H9 (cell line): ENCODE measurements at regions not wholly inside any gene's neighbourhood (a gene's known extent, or its start where the extent isn't known, plus 50 kb on each side); places are given as distances from the start of the nearest gene placed in this dataset.

ENCODE experiments used
- DNase-seq: peaks from one replicate; pipeline ENCODE4 v3.0.0-alpha.2; 2017
- H2AFZ ChIP-seq: one replicate; pipeline ENCODE4 v1.6.1; 2013; ENCODE audit warnings: mild to moderate bottlenecking, low read length, control low read depth, moderate library complexity
- H2AK5ac ChIP-seq: 2 replicates; pipeline ENCODE4 v1.6.1; 2013; ENCODE audit warnings: low read length, control low read depth, mixed read lengths; ENCODE audit not compliant: insufficient read length
- H2BK120ac ChIP-seq: one replicate; pipeline ENCODE4 v1.6.1; 2013; ENCODE audit warnings: low read depth, mild to moderate bottlenecking, low read length, control low read depth, inconsistent platforms; ENCODE audit not compliant: poor library complexity, severe bottlenecking
- H2BK12ac ChIP-seq: 2 replicates; pipeline ENCODE4 v1.6.1; 2013; ENCODE audit warnings: low read length, control low read depth, mixed read lengths, low read depth; ENCODE audit not compliant: insufficient read length
- H2BK15ac ChIP-seq: 2 replicates; pipeline ENCODE4 v1.6.1; 2013; ENCODE audit warnings: low read depth, low read length, control low read depth
- H2BK20ac ChIP-seq: one replicate; pipeline ENCODE4 v1.6.1; 2013; ENCODE audit warnings: low read depth, mild to moderate bottlenecking, low read length, control low read depth, inconsistent platforms; ENCODE audit not compliant: poor library complexity, severe bottlenecking
- H2BK5ac ChIP-seq: 2 replicates; pipeline ENCODE4 v1.6.1; 2013; ENCODE audit warnings: low read length, control low read depth, mixed read lengths; ENCODE audit not compliant: insufficient read length
- H3K14ac ChIP-seq: 2 replicates; pipeline ENCODE4 v1.6.1; 2013; ENCODE audit warnings: low read length, control low read depth; ENCODE audit not compliant: insufficient read depth
- H3K18ac ChIP-seq: 2 replicates; pipeline ENCODE4 v1.6.1; 2013; ENCODE audit warnings: low read depth, mild to moderate bottlenecking, mixed read lengths, low read length, control low read depth; ENCODE audit not compliant: insufficient read length
- H3K23ac ChIP-seq: 2 replicates; pipeline ENCODE4 v1.6.1; 2013; ENCODE audit warnings: low read length, control low read depth, mixed read lengths, low read depth; ENCODE audit not compliant: insufficient read length
- H3K23me2 ChIP-seq: 2 replicates; pipeline ENCODE4 v1.6.1; 2013; ENCODE audit warnings: low read depth, mild to moderate bottlenecking, mixed read lengths, low read length, control low read depth; ENCODE audit not compliant: insufficient read length, poor library complexity, severe bottlenecking
- H3K27ac ChIP-seq: 2 replicates; pipeline ENCODE4 v1.5.1; 2013; ENCODE audit warnings: low read length, control low read depth, mixed read lengths, low read depth; ENCODE audit not compliant: insufficient read length
- H3K27me3 ChIP-seq: 2 replicates; pipeline ENCODE4 v1.6.1; 2013; ENCODE audit warnings: low read length, control low read depth, inconsistent platforms; ENCODE audit not compliant: insufficient read depth
- H3K4ac ChIP-seq: 2 replicates; pipeline ENCODE4 v1.6.1; 2013; ENCODE audit warnings: low read depth, mild to moderate bottlenecking, control low read depth, inconsistent platforms, low read length, moderate library complexity
- H3K4me1 ChIP-seq: 2 replicates; pipeline ENCODE4 v1.6.1; 2013; ENCODE audit warnings: low read length, control low read depth, inconsistent platforms; ENCODE audit not compliant: insufficient read depth
- H3K4me2 ChIP-seq: 2 replicates; pipeline ENCODE4 v1.6.1; 2013; ENCODE audit warnings: low read length, control low read depth, mixed read lengths; ENCODE audit not compliant: insufficient read length, insufficient read depth
- H3K56ac ChIP-seq: 2 replicates; pipeline ENCODE4 v1.6.1; 2013; ENCODE audit warnings: low read depth, mild to moderate bottlenecking, mixed read lengths, low read length, control low read depth; ENCODE audit not compliant: insufficient read length
- H3K79me1 ChIP-seq: 2 replicates; pipeline ENCODE4 v1.6.1; 2013; ENCODE audit warnings: low read depth, mild to moderate bottlenecking, moderate library complexity, low read length, control low read depth, inconsistent platforms; ENCODE audit not compliant: insufficient read depth, poor library complexity, severe bottlenecking
- H3K79me2 ChIP-seq: 2 replicates; pipeline ENCODE4 v1.6.1; 2013; ENCODE audit warnings: low read length, control low read depth, inconsistent platforms; ENCODE audit not compliant: insufficient read depth
- H3K9ac ChIP-seq: 2 replicates; pipeline ENCODE4 v1.6.1; 2013; ENCODE audit warnings: low read length, control low read depth, mixed read lengths; ENCODE audit not compliant: insufficient read length; ENCODE audit errors: extremely low read depth
- H3K9me3 ChIP-seq: one replicate; pipeline ENCODE4 v1.6.1; 2013; ENCODE audit warnings: low read depth, low read length, inconsistent platforms; ENCODE audit not compliant: control insufficient read depth
- H3T11ph ChIP-seq: one replicate; pipeline ENCODE4 v1.6.1; 2013; ENCODE audit warnings: mild to moderate bottlenecking, low read length, control low read depth, inconsistent platforms
- H4K20me1 ChIP-seq: one replicate; pipeline ENCODE4 v1.6.1; 2013; ENCODE audit not compliant: control insufficient read depth, insufficient read length, insufficient read depth
- H4K5ac ChIP-seq: 2 replicates; pipeline ENCODE4 v1.6.1; 2013; ENCODE audit warnings: low read depth, mild to moderate bottlenecking, mixed read lengths, low read length, control low read depth; ENCODE audit not compliant: insufficient read length
- H4K8ac ChIP-seq: replicated peaks from 2 replicates; pipeline ENCODE4 v1.6.1; 2013; ENCODE audit warnings: low read length, control low read depth, mixed read lengths, low read depth; ENCODE audit not compliant: insufficient read length
- H4K91ac ChIP-seq: 2 replicates; pipeline ENCODE4 v1.6.1; 2013; ENCODE audit warnings: low read depth, mild to moderate bottlenecking, moderate library complexity, mixed read lengths, low read length, control low read depth; ENCODE audit not compliant: insufficient read length
- H3K27ac Mint-ChIP-seq, 3 experiments: 2 replicates in 2 of 3; 3 replicates in 1 of 3; pipeline ENCODE4 v1.8.0; 2020 to 2021; ENCODE audit warnings: mixed read lengths in 3 of 3, mild to moderate bottlenecking in 1 of 3, moderate library complexity in 1 of 3
- H3K27me3 Mint-ChIP-seq: 2 replicates; pipeline ENCODE4 v1.8.0; 2021; ENCODE audit warnings: low read depth, mild to moderate bottlenecking, moderate library complexity, mixed read lengths
- H3K36me3 Mint-ChIP-seq, 3 experiments: 2 replicates in 2 of 3; 3 replicates in 1 of 3; pipeline ENCODE4 v1.8.0; 2020 to 2021; ENCODE audit warnings: low read depth in 3 of 3, mixed read lengths in 3 of 3; ENCODE audit not compliant: insufficient read depth in 1 of 3
- H3K4me1 Mint-ChIP-seq, 2 experiments: 2 replicates each; pipeline ENCODE4 v1.8.0; 2020; ENCODE audit warnings: mixed read lengths in 2 of 2
- H3K4me3 Mint-ChIP-seq, 2 experiments: 2 replicates in 1 of 2; 3 replicates in 1 of 2; pipeline ENCODE4 v1.8.0; 2020 to 2021; ENCODE audit warnings: mild to moderate bottlenecking in 2 of 2, mixed read lengths in 2 of 2, moderate library complexity in 1 of 2
- H3K9me3 Mint-ChIP-seq, 2 experiments: 2 replicates in 1 of 2; 3 replicates in 1 of 2; pipeline ENCODE4 v1.8.0; 2020; ENCODE audit warnings: mild to moderate bottlenecking in 2 of 2, mixed read lengths in 2 of 2, moderate library complexity in 1 of 2
- WGBS: extraction: QIAGEN DNeasy Blood & Tissue Kit; methylation state at CpG from one replicate; pipeline ENCODE4 v1.1.7; 2013; ENCODE audit warnings: missing lambda C conversion rate, low lambda C conversion rate, mixed read lengths; ENCODE audit not compliant: insufficient read length; ENCODE audit errors: extremely low coverage; 5-methylcytosine and 5-hydroxymethylcytosine counted together
- TF ChIP-seq, protein P1 (sequence below): fragments of 200-600 bp; sonication (generic); conservative IDR thresholded peaks from 3 replicates; pipeline ENCODE4 v1.8.0; 2021; ENCODE audit warnings: antibody characterized with exemption, mild to moderate bottlenecking

DNA sequence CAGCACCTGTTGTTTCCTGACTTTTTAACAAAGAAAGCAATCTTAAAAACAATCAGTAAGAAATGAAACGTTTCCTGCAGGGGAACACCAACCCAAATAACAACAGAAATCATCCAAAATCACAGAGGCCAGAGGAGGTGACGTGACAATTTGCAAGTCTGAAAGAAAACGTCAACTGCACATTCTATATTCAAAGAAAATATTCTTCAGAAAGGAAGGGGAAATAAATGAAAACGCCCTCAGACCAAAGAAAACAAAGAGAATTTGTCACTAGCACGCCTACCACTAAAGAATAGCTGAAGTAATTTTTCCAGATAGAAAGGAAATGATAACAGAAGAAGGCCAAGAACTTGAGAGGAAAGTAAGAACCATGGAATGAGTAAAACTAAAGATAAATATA, 74.4 kb downstream of the CASP3 start:
- no peak overlapping the region for H2BK20ac ChIP-seq
- H2BK15ac ChIP-seq: no peak overlapping the region
- no peak overlapping the region for H4K5ac ChIP-seq
- Mint-ChIP-seq H3K27me3 (no peaks in the 10 kb centered on the region), H3K36me3 (peaks cover 4 to 10% (median 8%) of the 10 kb centered on the region in 3 experiments), H3K27ac (no peak overlapping the region), H3K4me3 (no peak overlapping the region), H3K4me1 (peaks cover 10 to 11% of the 10 kb centered on the region in 2 experiments), H3K9me3 (peaks cover 11 to 12% of the 10 kb centered on the region in 2 experiments)
- no peaks in the 10 kb centered on the region for H3K9me3 ChIP-seq
- no peaks in the 10 kb centered on the region for H3K23me2 ChIP-seq
- no peak overlapping the region for H3K23ac ChIP-seq
- no peak overlapping the region for H2BK5ac ChIP-seq
- H3K56ac ChIP-seq: no peak overlapping the region
- no peak overlapping the region for H3K18ac ChIP-seq
- H2AK5ac ChIP-seq: no peak overlapping the region
- H4K91ac ChIP-seq: no peak overlapping the region
- TF ChIP-seq, protein P1, sequence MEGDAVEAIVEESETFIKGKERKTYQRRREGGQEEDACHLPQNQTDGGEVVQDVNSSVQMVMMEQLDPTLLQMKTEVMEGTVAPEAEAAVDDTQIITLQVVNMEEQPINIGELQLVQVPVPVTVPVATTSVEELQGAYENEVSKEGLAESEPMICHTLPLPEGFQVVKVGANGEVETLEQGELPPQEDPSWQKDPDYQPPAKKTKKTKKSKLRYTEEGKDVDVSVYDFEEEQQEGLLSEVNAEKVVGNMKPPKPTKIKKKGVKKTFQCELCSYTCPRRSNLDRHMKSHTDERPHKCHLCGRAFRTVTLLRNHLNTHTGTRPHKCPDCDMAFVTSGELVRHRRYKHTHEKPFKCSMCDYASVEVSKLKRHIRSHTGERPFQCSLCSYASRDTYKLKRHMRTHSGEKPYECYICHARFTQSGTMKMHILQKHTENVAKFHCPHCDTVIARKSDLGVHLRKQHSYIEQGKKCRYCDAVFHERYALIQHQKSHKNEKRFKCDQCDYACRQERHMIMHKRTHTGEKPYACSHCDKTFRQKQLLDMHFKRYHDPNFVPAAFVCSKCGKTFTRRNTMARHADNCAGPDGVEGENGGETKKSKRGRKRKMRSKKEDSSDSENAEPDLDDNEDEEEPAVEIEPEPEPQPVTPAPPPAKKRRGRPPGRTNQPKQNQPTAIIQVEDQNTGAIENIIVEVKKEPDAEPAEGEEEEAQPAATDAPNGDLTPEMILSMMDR: no peak
- H3K27ac ChIP-seq: no peak overlapping the region
- H3K79me2 ChIP-seq: no peaks in the 10 kb centered on the region
- no peaks in the 10 kb centered on the region; the same call in 1 of the 2 replicates for H3K4me1 ChIP-seq
- H3T11ph ChIP-seq: no peak overlapping the region
- WGBS: no CpG with 5 or more reads among the region's 5 CpGs
- DNase-seq: no peak
- no peak overlapping the region for H2BK120ac ChIP-seq
- H4K8ac ChIP-seq: no peak overlapping the region
- H2BK12ac ChIP-seq: no peak overlapping the region
- no peak overlapping the region for H3K4me2 ChIP-seq
- no peak overlapping the region for H3K4ac ChIP-seq
- H3K14ac ChIP-seq: no peak overlapping the region
- H3K9ac ChIP-seq: no peak overlapping the region
- no peak overlapping the region for H2AFZ ChIP-seq
- H3K79me1 ChIP-seq: no peaks in the 10 kb centered on the region
- no peaks in the 10 kb centered on the region for H3K27me3 ChIP-seq
- no peaks in the 10 kb centered on the region for H4K20me1 ChIP-seq
